SKM-1 (cell line): ENCODE measurements at regions not wholly inside any gene's neighbourhood (a gene's known extent, or its start where the extent isn't known, plus 50 kb on each side); places are given as distances from the start of the nearest gene placed in this dataset.

ENCODE experiments used
- DNase-seq: peaks from one replicate; lab custom pipeline; 2025; ENCODE audit not compliant: unreplicated experiment; lab: John Stamatoyannopoulos, UW

DNA sequence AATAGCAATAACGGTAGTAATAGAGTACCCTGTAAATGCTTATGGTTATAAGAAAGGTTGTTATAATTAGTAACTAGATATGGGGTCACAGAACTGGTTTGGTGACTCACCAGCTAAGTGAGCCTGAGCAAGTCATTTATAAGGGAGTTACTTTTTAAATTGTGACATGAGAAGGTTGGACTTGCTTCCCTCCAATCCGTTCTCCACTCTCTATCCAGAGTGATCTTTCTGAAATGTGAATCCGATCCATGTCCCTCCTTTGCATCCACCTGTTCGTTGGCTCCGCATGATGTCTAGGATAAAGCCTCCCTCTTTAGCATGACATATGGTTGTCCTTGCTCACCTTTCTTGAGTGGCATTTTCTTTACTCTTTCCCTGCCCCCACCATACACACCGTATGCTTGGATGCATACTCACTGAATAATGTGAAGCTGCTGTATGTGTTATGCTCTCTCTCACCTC is 83.1 kb downstream of the CDC42EP3 start:
- no peak for DNase-seq

DNA sequence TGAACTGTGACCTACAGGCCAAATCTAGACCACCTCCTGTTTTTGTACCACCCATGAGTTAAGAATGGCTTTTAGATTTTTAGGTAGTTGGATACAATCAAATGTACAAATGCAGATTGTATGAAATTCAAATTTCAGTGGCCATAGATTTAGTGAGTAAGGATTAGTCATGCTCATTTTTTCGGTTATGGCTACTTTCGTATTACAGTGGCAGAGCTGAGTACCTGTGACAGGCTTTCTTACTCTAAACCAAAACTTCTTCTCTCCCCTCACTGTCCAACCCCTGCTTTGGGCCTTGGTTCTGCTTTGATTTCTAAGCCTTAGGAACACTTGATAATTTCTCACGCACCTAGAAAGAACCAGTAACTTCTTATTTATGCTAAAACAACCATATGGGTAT is 82.1 kb downstream of the CDC42EP3 start:
- no peak for DNase-seq

DNA sequence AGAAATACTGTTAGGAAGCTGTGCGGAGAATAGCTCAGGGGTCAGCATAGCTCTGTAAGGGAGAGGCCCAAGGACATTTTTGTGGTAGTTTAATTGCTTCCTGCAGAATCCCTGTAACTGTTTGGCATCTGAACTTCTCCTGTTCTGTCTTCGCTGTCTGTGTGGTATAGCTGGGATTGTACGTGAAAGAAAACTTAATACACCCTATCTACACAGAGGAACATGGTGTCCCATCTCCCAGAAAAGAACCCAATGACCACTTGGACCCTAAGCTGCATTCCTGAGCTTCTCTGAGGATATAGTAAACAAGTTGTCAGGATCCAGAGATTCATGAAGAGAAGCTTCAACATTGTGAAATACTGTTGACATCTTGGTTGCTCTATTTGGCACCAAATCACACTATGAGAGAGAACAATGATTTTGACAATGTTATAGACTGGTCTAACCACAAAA is 81.3 kb downstream of the CDC42EP3 start:
- DNase-seq, result no peak
